Glomerular endothelial cell (primary cell): ENCODE measurements at regions not wholly inside any gene's neighbourhood (a gene's known extent, or its start where the extent isn't known, plus 50 kb on each side); places are given as distances from the start of the nearest gene placed in this dataset.

ENCODE experiments used
- DNase-seq: peaks from one replicate; pipeline ENCODE4 v3.0.0-alpha.2; 2011; ENCODE audit warnings: low read depth, low spot score; ENCODE audit errors: extremely low read depth

DNA sequence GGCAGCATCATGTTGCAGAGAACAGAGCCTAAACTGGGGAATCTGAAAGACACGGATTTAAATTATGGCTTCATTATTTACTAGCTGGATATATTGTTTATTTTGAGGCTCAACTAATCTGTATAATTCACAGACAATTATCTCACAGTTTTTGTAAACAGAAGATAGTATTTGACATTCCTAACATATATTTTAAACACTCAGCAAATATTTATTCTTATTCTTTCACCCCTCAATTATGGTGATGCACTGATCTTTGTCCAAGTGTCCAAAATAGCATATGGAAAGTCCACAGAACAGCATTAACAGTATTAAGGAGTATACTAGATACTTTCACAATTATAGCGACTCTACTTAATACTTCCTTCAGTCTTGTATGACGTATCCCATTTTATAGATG, 257.0 kb downstream of the ADGRG6 start:
- DNase-seq: no peak

DNA sequence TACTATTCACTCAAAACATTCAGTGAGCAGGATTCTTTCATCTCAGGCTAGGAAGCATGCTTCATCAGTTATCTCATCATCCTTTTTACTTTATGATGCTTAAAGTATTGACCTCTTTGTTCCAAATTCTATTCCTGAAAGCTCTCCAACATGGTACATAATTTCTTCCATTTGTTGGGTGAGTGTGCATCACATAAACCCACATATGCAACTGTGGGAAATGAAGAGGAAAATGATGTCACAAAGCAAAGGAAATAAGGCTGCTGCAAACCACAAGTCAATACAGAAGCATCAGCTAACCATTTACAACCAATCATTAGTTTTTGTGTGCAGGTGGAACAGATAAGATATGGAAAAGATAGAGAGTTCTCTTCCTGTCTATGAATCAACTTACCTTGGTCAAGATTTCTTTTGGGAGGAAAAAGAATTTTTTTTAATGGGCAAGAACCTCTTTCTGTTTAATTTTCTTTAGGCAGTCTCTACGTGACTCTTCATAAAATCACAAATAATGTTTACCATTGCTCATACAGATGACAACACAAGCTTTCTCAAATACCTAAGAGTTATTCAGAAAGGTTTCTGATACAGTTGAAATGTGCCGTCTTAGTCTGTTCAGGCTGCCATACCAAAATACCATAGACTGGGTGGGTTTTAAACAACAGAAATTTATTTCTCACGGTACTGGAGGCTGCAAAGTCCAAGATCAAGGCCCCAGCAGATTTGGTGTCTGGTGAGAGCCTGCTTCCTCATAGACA, 259.9 kb downstream of the ADGRG6 start:
- DNase-seq: no peak

DNA sequence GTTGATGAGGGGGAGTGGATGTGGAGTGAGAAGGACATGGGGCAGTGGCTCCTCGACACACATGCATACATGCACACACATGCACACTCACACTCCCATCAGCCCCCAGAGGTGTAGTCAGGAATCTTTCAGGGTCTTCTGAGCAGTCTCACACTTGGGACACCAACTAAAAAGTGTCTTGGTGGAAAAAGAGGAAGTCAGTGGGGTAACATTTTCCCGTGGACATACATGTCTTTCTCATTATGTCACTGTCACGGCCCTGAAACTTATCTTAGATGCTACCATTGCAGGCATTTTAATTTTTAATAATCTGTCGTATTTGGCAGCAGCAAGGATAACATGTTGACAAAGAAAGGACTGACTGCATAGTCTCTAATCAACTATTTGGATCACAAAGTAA, 261.1 kb downstream of the ADGRG6 start:
- no peak for DNase-seq

DNA sequence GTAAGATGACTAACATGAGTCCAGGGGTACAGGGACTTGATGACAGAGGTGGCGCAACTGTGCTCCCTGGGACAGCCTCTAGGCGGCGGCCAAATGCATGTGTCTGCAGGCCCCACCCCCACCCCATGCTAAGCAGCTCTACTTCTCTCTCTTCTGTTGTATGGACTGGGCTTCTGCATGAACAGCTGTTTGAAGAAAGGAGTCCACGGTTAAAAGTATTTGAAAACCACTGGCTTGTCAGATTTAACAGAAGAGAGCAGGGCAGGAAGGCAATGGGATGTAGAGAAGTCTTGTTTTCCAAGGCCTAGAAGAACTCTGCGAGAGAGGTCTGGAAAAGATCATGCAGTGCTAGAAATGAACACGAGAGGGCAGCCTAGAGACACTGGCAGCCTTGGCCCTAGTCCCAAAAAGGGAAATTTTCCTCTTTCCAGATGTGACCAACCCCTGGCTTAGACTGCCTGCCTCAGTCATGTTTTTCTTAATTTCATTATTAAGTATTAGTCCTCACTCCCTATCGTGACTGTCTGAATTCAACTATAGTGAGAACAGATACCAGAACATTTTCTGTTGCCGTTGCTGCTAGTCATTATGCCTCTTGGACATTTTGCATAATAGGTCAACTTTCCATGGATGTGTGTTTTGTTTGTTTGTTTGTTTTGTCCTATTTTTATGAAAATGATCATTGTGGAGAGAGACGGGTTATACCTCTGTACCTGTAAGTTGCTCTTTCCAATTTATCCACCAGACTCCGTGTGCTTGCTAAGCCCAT, 265.0 kb downstream of the ADGRG6 start:
- peak; percentile 39 for DNase-seq

DNA sequence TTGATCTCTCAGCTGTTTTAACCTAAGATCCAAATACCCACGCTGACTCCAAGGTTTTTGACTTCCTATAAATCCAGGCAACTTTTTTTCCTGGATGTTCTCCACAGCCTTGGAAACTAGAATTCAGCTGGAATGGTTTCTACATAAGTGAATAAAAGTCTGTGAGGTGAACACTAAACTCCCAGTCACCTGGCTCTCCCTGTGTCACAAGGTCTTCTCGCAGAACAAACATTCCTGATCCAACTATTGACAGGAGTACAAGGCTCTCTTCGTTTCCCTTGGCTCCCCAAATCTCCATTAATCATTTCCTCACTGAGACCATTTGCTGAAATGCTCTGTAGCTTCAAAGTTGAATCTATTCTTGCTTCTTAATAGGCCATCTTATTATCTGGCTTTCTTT, 265.7 kb downstream of the ADGRG6 start:
- DNase-seq: no peak

DNA sequence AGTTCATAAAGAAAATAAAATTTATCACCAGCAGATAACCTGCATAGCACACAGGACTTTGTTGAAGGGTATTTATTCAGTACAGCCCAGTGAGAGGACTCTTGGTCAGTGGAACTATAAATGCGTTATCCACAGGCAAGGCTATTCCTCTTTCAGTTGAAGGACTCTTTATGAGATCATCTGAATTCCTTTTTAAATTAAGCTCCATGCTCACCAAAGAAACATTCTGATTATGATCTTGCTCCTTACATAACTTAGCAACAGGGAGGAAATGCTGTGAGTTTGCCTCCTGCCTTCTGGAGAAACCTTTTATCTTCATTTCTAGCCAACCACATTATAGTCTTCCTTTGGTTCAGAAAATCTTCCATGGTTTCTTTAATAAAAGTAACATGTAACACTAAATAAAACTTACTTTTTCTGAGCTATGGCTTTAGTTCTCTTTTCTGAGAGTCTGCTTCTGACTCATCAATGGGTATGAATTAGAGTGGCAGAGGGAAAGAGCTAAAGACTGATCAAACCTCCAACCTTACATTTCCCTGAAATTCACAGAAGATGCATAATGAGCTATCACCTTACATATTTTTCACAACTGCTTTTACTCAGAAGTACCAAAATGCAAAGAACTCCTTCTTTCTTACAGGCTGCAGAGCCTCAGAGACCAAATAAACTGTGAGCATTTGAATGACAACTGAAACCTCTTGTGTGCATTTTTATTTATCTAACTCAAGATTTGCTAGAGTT, 267.2 kb downstream of the ADGRG6 start:
- no peak for DNase-seq

DNA sequence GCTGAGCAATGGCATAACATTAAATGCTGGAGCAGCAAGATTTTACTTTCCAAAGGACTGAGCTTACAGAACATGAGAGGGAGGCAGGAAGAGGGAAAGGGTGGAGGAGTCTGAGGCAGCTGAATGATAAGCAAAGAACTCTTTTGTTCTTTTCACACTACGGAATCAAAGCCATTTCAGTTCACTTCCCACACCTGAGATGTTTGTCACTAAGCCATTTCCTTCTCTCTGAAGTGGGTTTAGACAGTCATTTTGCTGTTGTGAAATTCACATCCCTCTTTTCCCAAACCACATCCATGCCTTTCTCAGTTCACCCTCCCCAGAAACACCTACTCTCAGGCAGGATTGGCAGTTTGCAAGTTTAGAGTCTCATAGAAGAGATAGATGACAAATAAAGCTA, 267.9 kb downstream of the ADGRG6 start:
- no peak for DNase-seq

DNA sequence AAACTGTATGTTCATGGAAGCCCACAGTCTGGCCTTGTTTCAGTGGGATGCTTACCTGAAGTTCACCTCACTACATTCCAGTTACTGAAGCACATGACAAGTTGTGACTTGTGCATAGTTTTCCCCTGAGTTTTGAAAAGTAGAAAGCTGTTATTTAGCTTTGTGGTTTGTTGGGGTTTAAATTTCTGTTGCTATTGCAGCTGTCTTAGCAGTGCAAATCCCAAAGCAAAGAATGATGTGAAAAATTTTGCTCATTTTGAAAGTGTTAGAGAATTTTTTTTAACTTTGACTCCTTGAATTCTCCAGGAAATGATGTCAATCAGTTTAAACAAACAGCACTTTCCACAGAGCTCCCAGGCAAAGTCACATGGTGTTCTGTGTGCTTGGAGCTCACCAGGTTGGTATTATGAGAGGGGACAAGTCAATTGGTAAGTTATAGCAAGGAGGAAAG, 268.4 kb downstream of the ADGRG6 start:
- no peak for DNase-seq

DNA sequence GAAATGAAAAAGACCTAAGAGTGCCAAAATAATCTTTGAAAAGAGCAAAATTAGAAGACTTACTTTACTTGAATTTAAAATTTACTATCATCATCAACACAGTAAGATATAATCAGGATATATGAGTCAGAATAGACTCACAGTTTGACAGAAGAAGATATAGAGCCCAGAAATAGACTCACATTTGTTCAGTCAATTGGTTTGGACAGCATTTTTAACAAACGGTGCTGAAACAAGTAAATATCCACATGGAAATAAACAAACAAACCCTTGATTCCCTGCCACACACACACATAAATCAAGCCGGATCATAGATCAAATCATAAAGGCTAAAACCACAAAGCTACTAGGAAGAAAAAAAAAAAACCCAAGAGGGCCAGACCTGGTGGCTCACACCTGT, 291.1 kb downstream of the ADGRG6 start:
- DNase-seq: no peak

DNA sequence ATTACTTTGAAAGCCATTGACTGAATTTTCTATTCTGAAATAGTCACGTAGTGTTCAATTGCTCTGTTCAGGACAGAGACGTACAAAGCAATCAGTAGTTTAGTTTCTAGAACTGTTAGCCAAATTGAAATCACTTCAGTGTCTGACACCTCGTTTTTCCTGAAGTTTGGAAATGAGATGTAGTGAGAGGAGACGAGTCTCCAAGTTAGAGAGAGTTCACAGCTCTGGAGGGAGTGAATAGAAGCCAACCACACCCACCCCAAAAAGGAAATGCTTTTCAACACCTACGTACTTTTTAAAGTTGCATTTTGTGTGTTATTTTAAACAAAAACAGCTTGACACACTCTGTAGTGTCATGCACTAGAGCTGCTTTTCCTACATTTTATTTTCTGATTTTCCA, 296.0 kb downstream of the ADGRG6 start:
- DNase-seq: no peak

DNA sequence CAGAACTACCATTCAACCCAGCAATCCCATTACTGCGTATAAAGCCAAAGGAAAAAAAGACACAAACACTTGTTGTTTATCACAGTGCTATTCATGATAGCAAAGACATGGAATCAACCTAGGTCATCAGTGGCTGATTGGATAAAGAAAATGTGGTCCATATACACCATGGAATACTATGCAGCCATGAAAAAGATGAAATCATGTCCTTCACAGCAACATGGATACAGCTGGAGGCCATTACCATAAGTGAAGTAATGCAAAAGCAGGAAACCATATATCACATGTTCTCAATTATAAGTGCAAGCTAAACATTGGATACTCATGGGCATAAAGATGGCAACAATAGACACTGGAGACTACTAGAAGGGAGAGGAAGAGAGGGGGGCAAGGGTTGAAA, 299.6 kb downstream of the ADGRG6 start:
- no peak for DNase-seq

DNA sequence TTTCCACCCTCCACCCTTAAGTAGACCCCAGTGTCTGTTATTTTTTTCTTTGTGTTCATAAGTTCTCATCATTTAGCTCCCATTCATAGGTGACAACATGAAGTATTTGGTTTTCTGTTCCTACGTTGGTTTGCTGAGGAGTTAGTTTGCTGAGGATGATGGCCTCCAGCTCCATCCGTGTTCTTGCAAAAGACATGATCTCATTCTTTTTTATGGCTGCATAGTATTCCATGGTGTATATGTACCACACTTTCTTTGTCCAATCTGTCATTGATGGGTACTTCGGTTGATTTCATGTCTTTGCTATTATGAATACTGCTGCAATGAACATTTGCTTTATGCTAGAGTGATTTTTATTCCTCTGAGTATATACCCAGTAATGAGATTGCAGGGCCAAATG, 301.2 kb downstream of the ADGRG6 start:
- DNase-seq: no peak

DNA sequence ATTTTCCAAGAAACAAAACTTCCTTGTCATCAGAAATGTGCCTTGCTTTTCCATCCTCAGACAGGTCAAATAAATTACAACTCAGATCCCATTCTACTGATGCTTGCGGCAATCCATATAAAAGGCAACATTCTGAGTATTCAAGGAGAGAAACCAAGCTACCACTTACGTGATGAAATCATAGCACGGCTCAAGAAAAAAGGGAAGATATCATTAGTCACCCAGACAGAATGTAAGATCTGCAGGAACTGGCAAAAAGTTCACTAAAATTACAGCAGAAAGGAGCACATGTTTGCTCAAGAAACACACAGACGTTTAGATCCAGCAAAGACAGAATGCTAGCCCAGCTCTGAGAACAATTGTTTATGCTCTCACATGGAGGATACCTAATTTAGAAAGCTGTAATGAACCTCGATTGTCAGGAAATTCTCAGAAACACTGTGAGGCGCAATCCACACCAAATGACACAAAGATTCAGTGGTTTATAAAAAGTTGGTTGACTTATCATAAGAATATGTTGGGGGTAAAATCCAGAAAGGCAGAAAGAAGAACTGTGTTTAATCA, 304.2 kb downstream of the ADGRG6 start:
- no peak for DNase-seq

DNA sequence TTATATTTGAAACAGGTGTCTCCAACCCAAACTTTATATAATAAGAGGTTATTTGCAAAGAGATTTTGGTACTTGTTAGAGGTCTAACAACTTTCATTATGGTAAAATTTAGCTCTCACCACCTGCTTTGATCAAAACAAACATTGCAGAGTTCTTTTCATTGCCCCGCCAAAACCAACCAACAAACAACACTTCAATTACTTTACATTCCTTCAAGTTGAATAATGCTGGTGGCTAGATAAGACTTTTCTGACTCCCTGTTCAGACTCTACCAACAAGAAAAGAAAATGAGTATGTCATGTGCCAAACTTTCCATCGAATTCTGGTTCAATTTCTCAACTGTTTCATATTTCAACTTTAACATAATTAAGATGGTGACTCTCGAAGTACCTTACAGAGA, 311.1 kb downstream of the ADGRG6 start:
- DNase-seq: no peak

DNA sequence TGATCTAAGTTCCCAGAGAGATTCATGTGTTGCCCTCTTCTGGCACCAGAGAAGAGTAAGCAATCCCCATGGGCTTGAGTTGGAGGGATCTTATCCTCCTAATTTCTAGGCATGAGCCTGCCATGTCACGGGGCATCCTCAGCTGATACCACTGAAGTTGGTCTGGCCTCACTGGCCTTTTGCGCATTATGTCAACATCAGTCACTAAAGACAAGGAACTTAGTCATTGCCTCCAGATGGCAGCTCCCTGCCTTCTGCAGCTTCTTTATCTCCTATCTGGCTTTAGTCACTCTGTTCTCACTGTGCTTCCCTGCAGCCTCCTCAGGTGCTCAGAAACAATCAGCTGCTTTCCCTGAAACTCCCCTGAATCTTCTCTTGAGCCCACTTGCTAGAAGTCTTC, 312.2 kb downstream of the ADGRG6 start:
- DNase-seq: no peak

DNA sequence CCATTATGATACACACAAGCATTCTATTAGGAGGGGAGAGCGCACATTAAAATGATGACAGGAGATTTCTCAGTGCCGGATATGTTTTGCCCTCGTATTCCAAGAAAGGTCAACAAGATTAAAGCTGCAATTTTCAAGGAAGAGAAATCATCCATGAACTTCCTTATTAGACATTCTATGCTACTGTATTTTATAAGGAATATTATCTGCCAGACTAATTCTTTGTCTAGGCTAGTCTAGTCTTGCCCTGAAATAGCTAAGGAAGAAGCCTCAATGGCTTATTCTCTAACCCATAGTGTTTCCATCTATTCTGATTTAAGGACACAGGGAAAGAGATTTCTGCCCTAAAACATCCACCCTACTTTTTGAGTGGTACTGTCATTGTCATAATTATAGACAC, 315.4 kb downstream of the ADGRG6 start:
- DNase-seq: no peak

DNA sequence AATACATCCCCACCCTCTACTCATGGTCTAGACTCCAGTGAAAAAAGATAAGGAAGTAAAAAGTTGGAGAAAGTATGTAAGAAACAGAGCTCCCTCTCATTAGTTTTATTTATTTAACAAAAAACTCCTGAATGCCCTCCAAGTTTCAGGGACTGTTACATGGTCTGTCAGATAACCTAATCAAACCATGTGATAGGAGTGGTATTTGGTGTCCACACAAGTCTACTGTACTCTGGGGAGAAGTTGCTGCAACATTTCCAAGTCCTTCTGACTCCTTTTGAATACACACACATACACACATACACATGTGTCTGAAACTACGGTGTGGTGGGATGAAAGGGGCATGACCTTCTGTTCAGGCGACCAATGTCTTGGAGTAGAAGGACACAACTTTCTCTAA, 320.0 kb downstream of the ADGRG6 start:
- no peak for DNase-seq

DNA sequence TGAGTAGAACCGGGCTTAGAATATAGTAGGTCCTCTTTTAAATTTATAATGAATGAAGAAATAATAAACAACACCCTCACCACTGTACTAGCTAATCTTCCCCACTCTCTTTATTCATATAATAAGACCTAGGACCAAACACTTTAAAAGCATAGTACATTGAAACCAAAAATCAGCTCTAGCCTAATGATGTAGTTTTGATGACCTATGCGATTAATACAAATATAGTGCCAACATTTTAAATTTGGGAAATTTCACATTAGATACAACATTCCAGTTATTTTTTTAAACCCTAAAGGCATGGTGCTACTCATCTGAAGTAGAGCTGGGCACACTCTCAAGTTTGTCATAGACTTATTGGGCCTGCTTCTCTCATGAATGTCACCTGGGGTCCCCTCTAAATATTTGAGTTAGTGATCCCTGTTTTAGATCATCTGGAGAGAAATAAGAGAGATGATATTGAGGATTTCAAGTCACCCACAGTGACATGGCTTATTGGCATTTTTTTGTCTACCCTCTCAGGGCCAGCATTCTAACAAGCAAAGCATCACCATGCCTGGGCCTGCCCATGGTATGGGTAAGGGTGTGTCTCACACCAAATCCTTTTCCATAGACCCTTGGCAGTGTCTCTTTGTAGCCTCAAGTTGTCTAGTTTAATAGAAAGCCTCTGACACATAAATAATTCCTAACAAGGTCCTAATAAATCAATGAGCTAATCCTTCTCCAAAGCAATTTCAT, 319.8 kb downstream of the HIVEP2 start:
- DNase-seq: no peak

DNA sequence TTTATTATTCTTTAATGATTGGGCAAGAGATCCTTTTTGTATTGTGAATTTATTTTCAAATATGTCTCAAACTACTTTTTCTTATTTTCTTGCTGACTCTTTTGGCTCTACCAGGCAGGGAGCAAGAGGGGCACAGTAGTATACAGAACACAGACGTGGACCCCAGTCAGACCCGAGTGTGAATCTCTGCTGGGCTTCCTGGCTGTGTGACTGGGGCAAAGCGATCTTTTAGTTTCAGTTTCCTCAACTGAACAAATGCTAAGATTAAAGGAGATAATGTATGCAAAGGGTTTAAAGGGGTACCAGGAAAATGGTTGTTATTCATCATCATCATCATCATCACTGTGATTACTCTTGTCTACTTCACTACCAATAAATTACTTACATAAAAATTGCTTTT, 317.5 kb downstream of the HIVEP2 start:
- no peak for DNase-seq

DNA sequence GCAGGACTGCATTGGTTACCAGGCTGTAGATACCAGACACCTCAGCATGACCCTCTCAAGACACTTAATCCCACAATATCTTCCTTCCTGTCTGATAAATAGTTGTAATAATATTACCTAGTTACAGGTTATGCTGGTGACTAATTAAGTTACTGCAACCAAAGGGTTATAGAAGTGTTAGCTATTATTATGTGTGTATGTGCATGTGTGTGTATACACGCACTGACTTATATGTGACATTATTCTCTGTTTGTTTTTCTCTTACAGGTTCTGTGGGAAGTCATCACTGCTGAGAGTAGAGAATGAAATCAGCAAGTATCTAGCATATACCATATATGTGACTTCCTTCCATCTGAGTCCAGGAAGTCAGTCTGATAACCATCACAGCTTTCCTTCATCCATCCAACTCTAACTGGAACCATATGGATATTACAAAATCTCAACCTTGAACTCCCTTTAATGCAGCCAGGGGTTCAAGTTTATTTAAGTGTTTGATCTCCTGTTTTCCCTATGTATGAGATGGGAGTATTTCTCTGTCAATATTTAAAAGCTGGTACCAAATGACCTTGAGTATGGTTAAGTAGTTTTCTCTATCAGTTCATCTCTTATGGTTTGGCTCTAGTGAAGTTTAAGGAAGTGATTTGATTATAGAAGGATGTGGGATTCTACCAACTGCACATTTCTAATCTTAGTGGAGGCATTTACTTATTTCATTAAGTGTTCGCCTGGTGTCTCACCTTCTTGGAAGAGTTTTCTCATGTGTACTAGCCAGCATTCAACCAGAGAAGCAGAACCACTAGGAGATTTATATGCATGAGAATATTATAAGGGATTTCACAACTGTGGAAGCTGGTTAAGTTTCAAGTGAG, 313.2 kb downstream of the HIVEP2 start:
- DNase-seq: no peak
